SU-DHL-6 (cell line): ENCODE measurements at regions not wholly inside any gene's neighbourhood (a gene's known extent, or its start where the extent isn't known, plus 50 kb on each side); places are given as distances from the start of the nearest gene placed in this dataset.

ENCODE experiments used
- H2AFZ ChIP-seq: fragments of 200-600 bp; sonication (generic); 2 replicates; pipeline ENCODE4 v1.6.1; 2014; ENCODE audit warnings: low read depth, mild to moderate bottlenecking, moderate library complexity, mixed read lengths, antibody characterized with exemption, low read length; ENCODE audit not compliant: severe bottlenecking
- H3F3A ChIP-seq: fragments of 200-600 bp; shearing (Covaris generic); 2 replicates; pipeline ENCODE4 v1.6.0; 2016; ENCODE audit warnings: antibody characterized with exemption, mild to moderate bottlenecking; ENCODE audit not compliant: insufficient read depth
- H3K27ac ChIP-seq: fragments of 200-600 bp; sonication (generic); 2 replicates; pipeline ENCODE4 v1.5.1; 2016; ENCODE audit warnings: low read depth, mild to moderate bottlenecking, low read length, moderate library complexity, mixed read lengths
- H3K27me3 ChIP-seq: fragments of 200-600 bp; sonication (generic), shearing (Covaris generic); 2 replicates; pipeline ENCODE4 v1.6.0; 2014; ENCODE audit warnings: mild to moderate bottlenecking, low read length
- H3K36me3 ChIP-seq: fragments of 200-600 bp; sonication (generic); 2 replicates; pipeline ENCODE4 v1.6.1; 2014; ENCODE audit warnings: mild to moderate bottlenecking, low read length, mixed read lengths
- H3K4me2 ChIP-seq: fragments of 300-600, 200-600 bp; shearing (Covaris generic), sonication (generic); 2 replicates; pipeline ENCODE4 v1.6.0; 2014; ENCODE audit warnings: low read length, low read depth, mild to moderate bottlenecking; ENCODE audit not compliant: poor library complexity, severe bottlenecking
- H3K4me3 ChIP-seq: fragments of 200-600 bp; sonication (generic); 2 replicates; pipeline ENCODE4 v1.5.1; 2014; ENCODE audit warnings: antibody characterized with exemption, low read length, mild to moderate bottlenecking, mixed read lengths; ENCODE audit not compliant: insufficient read depth, poor library complexity, severe bottlenecking
- H3K79me2 ChIP-seq: fragments of 200-600 bp; sonication (generic); 2 replicates; pipeline ENCODE4 v1.6.1; 2014; ENCODE audit warnings: mild to moderate bottlenecking, low read length, moderate library complexity; ENCODE audit not compliant: insufficient read depth
- H3K9ac ChIP-seq: fragments of 200-600 bp; sonication (generic); 2 replicates; pipeline ENCODE4 v1.7.0; 2014; ENCODE audit warnings: mild to moderate bottlenecking, low read length
- H3K9me2 ChIP-seq: fragments of 200-600 bp; sonication (generic); replicated peaks from 2 replicates; pipeline ENCODE4 v1.6.1; 2014; ENCODE audit warnings: low read length; ENCODE audit not compliant: insufficient read depth
- H3K9me3 ChIP-seq: fragments of 200-600 bp; sonication (generic); 2 replicates; pipeline ENCODE4 v1.6.1; 2014; ENCODE audit warnings: low read length, mixed read lengths; ENCODE audit not compliant: insufficient read depth
- H4K20me1 ChIP-seq: fragments of 200-600 bp; sonication (generic); 2 replicates; pipeline ENCODE4 v1.6.1; 2014; ENCODE audit warnings: low read depth, mild to moderate bottlenecking, antibody characterized with exemption, low read length, moderate library complexity, mixed read lengths
- CTCF ChIP-seq: fragments of 200-600 bp; sonication (generic); IDR thresholded peaks from one replicate; pipeline ENCODE4 v1.5.1; 2017; ENCODE audit warnings: antibody characterized with exemption, mild to moderate bottlenecking, low read length, moderate library complexity; ENCODE audit not compliant: insufficient read depth, poor library complexity, severe bottlenecking
- EZH2phosphoT487 ChIP-seq: fragments of 200-600 bp; sonication (generic), shearing (Covaris generic); conservative IDR thresholded peaks from 2 replicates; pipeline ENCODE4 v1.6.1; 2018; ENCODE audit warnings: mild to moderate bottlenecking, antibody characterized with exemption, low read length, moderate library complexity, mixed read lengths

- TF ChIP-seq EZH2phosphoT487 (no peak), CTCF (no peak)
- Histone ChIP-seq H4K20me1 (no peaks in the 10 kb centered on the region), H3K9ac (no peak overlapping the region), H3F3A (no peaks in the 10 kb centered on the region), H3K27me3 (no peaks in the 10 kb centered on the region), H2AFZ (no peak overlapping the region), H3K27ac (no peak overlapping the region), H3K4me3 (no peak overlapping the region), H3K4me2 (no peak overlapping the region), H3K9me3 (no peaks in the 10 kb centered on the region), H3K79me2 (no peaks in the 10 kb centered on the region), H3K9me2 (no peaks in the 10 kb centered on the region), H3K36me3 (no peaks in the 10 kb centered on the region; the same call in 1 of the 2 replicates)
Measured at GRCh38 chr4:179919587-179919986, 2323.6 kb upstream of the TENM3 start.

- no peaks in the 10 kb centered on the region for H3K27me3 ChIP-seq
- no peaks in the 10 kb centered on the region for H3K36me3 ChIP-seq
- H3F3A ChIP-seq = no peaks in the 10 kb centered on the region
- no peak overlapping the region for H3K4me3 ChIP-seq
- no peaks in the 10 kb centered on the region for H4K20me1 ChIP-seq
- H3K79me2 ChIP-seq = no peaks in the 10 kb centered on the region
- H3K9me2 ChIP-seq = peaks cover 3% of the 10 kb centered on the region; the same call in 1 of the 2 replicates
- H3K27ac ChIP-seq = no peak overlapping the region
- TF ChIP-seq EZH2phosphoT487 = no peak
- no peak for TF ChIP-seq CTCF
- H3K9me3 ChIP-seq = no peaks in the 10 kb centered on the region
- no peak overlapping the region for H3K9ac ChIP-seq
- H2AFZ ChIP-seq = no peak overlapping the region
- H3K4me2 ChIP-seq = no peak overlapping the region
Measured at GRCh38 chr4:179927473-179927872, 2315.7 kb upstream of the TENM3 start.

- H3K27me3 ChIP-seq = no peaks in the 10 kb centered on the region
- H2AFZ ChIP-seq = no peak overlapping the region
- no peak overlapping the region for H3K9ac ChIP-seq
- no peak overlapping the region for H3K27ac ChIP-seq
- no peaks in the 10 kb centered on the region for H3K36me3 ChIP-seq
- no peaks in the 10 kb centered on the region for H3F3A ChIP-seq
- no peaks in the 10 kb centered on the region for H3K9me3 ChIP-seq
- H3K4me2 ChIP-seq = no peak overlapping the region
- H3K79me2 ChIP-seq = no peaks in the 10 kb centered on the region
- no peaks in the 10 kb centered on the region for H3K9me2 ChIP-seq
- H4K20me1 ChIP-seq = no peaks in the 10 kb centered on the region
- no peak overlapping the region for H3K4me3 ChIP-seq
- TF ChIP-seq CTCF (no peak), EZH2phosphoT487 (no peak)
Measured at GRCh38 chr4:179941911-179942310, 2301.3 kb upstream of the TENM3 start.
